HEK293 (cell line): ENCODE measurements at regions not wholly inside any gene's neighbourhood (a gene's known extent, or its start where the extent isn't known, plus 50 kb on each side); places are given as distances from the start of the nearest gene placed in this dataset.

Experiments
- CTCF ChIP-seq: fragments of 450-650 bp; formaldehyde crosslinking; IDR thresholded peaks from 2 replicates; pipeline ENCODE4 v1.5.1; 2016; ENCODE audit warnings: missing biosample characterization, missing genetic modification characterization
- KLF16 ChIP-seq: fragments of 450-650 bp; formaldehyde crosslinking; IDR thresholded peaks from 2 replicates; pipeline ENCODE4 v1.5.1; 2017; ENCODE audit warnings: missing biosample characterization, missing genetic modification characterization
- KLF17 ChIP-seq: fragments of 450-650 bp; formaldehyde crosslinking; IDR thresholded peaks from 2 replicates; pipeline ENCODE4 v1.5.1; 2016; ENCODE audit warnings: missing biosample characterization, missing genetic modification characterization
- KLF9 ChIP-seq: fragments of 450-650 bp; formaldehyde crosslinking; IDR thresholded peaks from 2 replicates; pipeline ENCODE4 v1.5.1; 2016; ENCODE audit warnings: missing biosample characterization, missing genetic modification characterization, low read depth
- ZNF138 ChIP-seq: fragments of 450-650 bp; formaldehyde crosslinking; IDR thresholded peaks from 2 replicates; pipeline ENCODE4 v1.5.1; 2016; ENCODE audit warnings: missing biosample characterization, missing genetic modification characterization, borderline replicate concordance
- ZNF140 ChIP-seq: fragments of 450-650 bp; formaldehyde crosslinking; IDR thresholded peaks from 2 replicates; pipeline ENCODE4 v1.5.1; 2016; ENCODE audit warnings: missing biosample characterization, missing genetic modification characterization
- ZNF292 ChIP-seq: fragments of 450-650 bp; formaldehyde crosslinking; IDR thresholded peaks from 2 replicates; pipeline ENCODE4 v1.5.1; 2016; ENCODE audit warnings: low read depth, missing biosample characterization, missing genetic modification characterization, borderline replicate concordance
- ZNF48 ChIP-seq: fragments of 450-650 bp; formaldehyde crosslinking; IDR thresholded peaks from 2 replicates; pipeline ENCODE4 v1.5.1; 2016; ENCODE audit warnings: missing biosample characterization, missing genetic modification characterization
- ZNF488 ChIP-seq: fragments of 450-650 bp; formaldehyde crosslinking; IDR thresholded peaks from 2 replicates; pipeline ENCODE4 v1.5.1; 2016; ENCODE audit warnings: missing biosample characterization, missing genetic modification characterization
- ZNF530 ChIP-seq: fragments of 450-650 bp; formaldehyde crosslinking; IDR thresholded peaks from 2 replicates; pipeline ENCODE4 v1.5.1; 2016; ENCODE audit warnings: low read depth, missing biosample characterization, missing genetic modification characterization
- ZNF596 ChIP-seq: fragments of 450-650 bp; IDR thresholded peaks from 2 replicates; pipeline ENCODE4 v1.5.0; 2018; ENCODE audit warnings: missing biosample characterization, mild to moderate bottlenecking, missing genetic modification characterization, moderate library complexity
- ZNF626 ChIP-seq: fragments of 450-650 bp; sonication (Bioruptor Pico); formaldehyde crosslinking; IDR thresholded peaks from 2 replicates; pipeline ENCODE4 v1.5.1; 2018; ENCODE audit warnings: missing biosample characterization, missing genetic modification characterization, inconsistent platforms
- ZNF670 ChIP-seq: fragments of 450-650 bp; formaldehyde crosslinking; IDR thresholded peaks from 2 replicates; pipeline ENCODE4 v1.5.1; 2016; ENCODE audit warnings: missing biosample characterization, missing genetic modification characterization, low read depth

- TF ChIP-seq ZNF670 (tag by site-specific recombination) (no peak), CTCF (tag by site-specific recombination) (no peak), KLF9 (tag by site-specific recombination) (no peak), KLF17 (tag by site-specific recombination) (no peak), ZNF488 (no peak), ZNF138 (no peak), ZNF48 (tag by site-specific recombination) (no peak), ZNF292 (tag by site-specific recombination) (no peak), ZNF596 (tag by site-specific recombination) (no peak), ZNF626 (tag by site-specific recombination) (no peak), ZNF530 (no peak), KLF16 (tag by site-specific recombination) (no peak), ZNF140 (tag by site-specific recombination) (no peak)
Observed at GRCh38 chr6:156189714-156190113, 587.5 kb upstream of the ARID1B start.
